ENCODE measurements at regions not wholly inside any gene's neighbourhood (a gene's known extent, or its start where the extent isn't known, plus 50 kb on each side); places are given as distances from the start of the nearest gene placed in this dataset.

- Mint-ChIP-seq H3K4me1 (no peaks in the 10 kb centered on the region), H3K9me3 (no peaks in the 10 kb centered on the region), H3K36me3 (no peaks in the 10 kb centered on the region), H3K27me3 (ENCODE audit: low read depth in 2 of 2) (peaks cover 0 to 3% of the 10 kb centered on the region in 2 donors), H3K4me3 (no peak overlapping the region), H3K27ac (no peak overlapping the region)
- ATAC-seq (no peak), DNase-seq (no peak)
- TF ChIP-seq, protein P1, sequence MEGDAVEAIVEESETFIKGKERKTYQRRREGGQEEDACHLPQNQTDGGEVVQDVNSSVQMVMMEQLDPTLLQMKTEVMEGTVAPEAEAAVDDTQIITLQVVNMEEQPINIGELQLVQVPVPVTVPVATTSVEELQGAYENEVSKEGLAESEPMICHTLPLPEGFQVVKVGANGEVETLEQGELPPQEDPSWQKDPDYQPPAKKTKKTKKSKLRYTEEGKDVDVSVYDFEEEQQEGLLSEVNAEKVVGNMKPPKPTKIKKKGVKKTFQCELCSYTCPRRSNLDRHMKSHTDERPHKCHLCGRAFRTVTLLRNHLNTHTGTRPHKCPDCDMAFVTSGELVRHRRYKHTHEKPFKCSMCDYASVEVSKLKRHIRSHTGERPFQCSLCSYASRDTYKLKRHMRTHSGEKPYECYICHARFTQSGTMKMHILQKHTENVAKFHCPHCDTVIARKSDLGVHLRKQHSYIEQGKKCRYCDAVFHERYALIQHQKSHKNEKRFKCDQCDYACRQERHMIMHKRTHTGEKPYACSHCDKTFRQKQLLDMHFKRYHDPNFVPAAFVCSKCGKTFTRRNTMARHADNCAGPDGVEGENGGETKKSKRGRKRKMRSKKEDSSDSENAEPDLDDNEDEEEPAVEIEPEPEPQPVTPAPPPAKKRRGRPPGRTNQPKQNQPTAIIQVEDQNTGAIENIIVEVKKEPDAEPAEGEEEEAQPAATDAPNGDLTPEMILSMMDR (IDR thresholded peaks at IDR 0.05), result no peak
- no peaks in the 10 kb centered on the region for H3K36me3 ChIP-seq (ENCODE audit: control insufficient read depth, insufficient read depth, low read length)
- intact Hi-C loops (cut with micrococcal nuclease), result no loop called here
- no peak overlapping the region for H3K27ac ChIP-seq (ENCODE audit: low read length)
- 80% methylated on average over 8 of the region's 8 CpGs for WGBS (ENCODE audit: insufficient coverage)
- H3K4me1 ChIP-seq (ENCODE audit: control insufficient read depth, insufficient read depth, low read length), result no peaks in the 10 kb centered on the region
- H3K9me3 ChIP-seq (ENCODE audit: control insufficient read depth, insufficient read depth, low read length), result no peaks in the 10 kb centered on the region
- H3K27me3 ChIP-seq (ENCODE audit: control insufficient read depth, insufficient read depth, low read length), result no peaks in the 10 kb centered on the region
- no peak overlapping the region for H3K4me3 ChIP-seq (ENCODE audit: low read length)
Measured at GRCh38 chr13:21232196-21232595, 55.7 kb downstream of the MRPL57 start.

DNA sequence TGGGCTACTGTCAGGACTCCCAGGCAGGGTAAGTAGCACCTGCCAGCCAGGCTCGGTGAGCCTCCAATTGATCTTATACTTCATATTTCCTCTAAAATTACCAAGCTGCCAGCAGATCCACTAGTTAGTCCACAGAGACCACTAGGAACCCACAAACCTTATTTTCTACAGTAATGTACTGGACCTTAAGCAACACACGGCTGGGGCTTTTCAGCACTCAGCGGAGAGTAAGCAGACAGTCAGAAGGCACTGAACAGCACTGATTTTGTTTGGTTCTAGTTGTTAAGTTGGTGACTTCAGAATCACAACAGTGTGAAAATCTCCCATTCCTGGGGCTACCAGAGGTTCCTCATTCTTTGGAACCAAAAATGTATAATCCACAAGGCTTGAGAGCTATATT, 56.1 kb downstream of the MRPL57 start:
- Histone ChIP-seq H3K4me3 (ENCODE audit: low read length) (no peak overlapping the region), H3K27me3 (ENCODE audit: control insufficient read depth, insufficient read depth, low read length) (no peaks in the 10 kb centered on the region), H3K9me3 (ENCODE audit: control insufficient read depth, insufficient read depth, low read length) (no peaks in the 10 kb centered on the region), H3K4me1 (ENCODE audit: control insufficient read depth, insufficient read depth, low read length) (no peaks in the 10 kb centered on the region), H3K36me3 (ENCODE audit: control insufficient read depth, insufficient read depth, low read length) (no peaks in the 10 kb centered on the region), H3K27ac (ENCODE audit: low read length) (no peak overlapping the region)
- Mint-ChIP-seq H3K9me3 (no peaks in the 10 kb centered on the region), H3K36me3 (no peaks in the 10 kb centered on the region), H3K27me3 (ENCODE audit: low read depth in 2 of 2) (peaks cover 0 to 3% of the 10 kb centered on the region in 2 donors), H3K4me1 (no peaks in the 10 kb centered on the region), H3K4me3 (no peak overlapping the region), H3K27ac (no peak overlapping the region)
- no peak for ATAC-seq
- intact Hi-C loops (cut with micrococcal nuclease), result no loop called here
- DNase-seq, result no peak
- TF ChIP-seq, protein P1 (IDR thresholded peaks at IDR 0.05), result no peak
- 51% methylated on average over 3 of the region's 3 CpGs for WGBS (ENCODE audit: insufficient coverage)

GRCh38 chr13:21233086-21233485, 56.6 kb downstream of the MRPL57 start:
- no peak for ATAC-seq
- intact Hi-C loops (cut with micrococcal nuclease), result no loop called here
- no peak overlapping the region for H3K4me3 ChIP-seq (ENCODE audit: low read length)
- no peaks in the 10 kb centered on the region for H3K9me3 ChIP-seq (ENCODE audit: control insufficient read depth, insufficient read depth, low read length)
- Mint-ChIP-seq H3K4me3 (no peak overlapping the region), H3K27me3 (ENCODE audit: low read depth in 2 of 2) (peaks cover 0 to 3% of the 10 kb centered on the region in 2 donors), H3K4me1 (no peaks in the 10 kb centered on the region), H3K27ac (no peak overlapping the region), H3K36me3 (no peaks in the 10 kb centered on the region), H3K9me3 (no peaks in the 10 kb centered on the region)
- whole genome bisulfite sequencing (ENCODE audit: insufficient coverage), result 81% methylated on average over 3 of the region's 3 CpGs
- H3K36me3 ChIP-seq (ENCODE audit: control insufficient read depth, insufficient read depth, low read length), result no peaks in the 10 kb centered on the region
- no peaks in the 10 kb centered on the region for H3K4me1 ChIP-seq (ENCODE audit: control insufficient read depth, insufficient read depth, low read length)
- no peaks in the 10 kb centered on the region for H3K27me3 ChIP-seq (ENCODE audit: control insufficient read depth, insufficient read depth, low read length)
- TF ChIP-seq, protein P1 (IDR thresholded peaks at IDR 0.05), result no peak
- no peak overlapping the region for H3K27ac ChIP-seq (ENCODE audit: low read length)
- no peak for DNase-seq

DNA sequence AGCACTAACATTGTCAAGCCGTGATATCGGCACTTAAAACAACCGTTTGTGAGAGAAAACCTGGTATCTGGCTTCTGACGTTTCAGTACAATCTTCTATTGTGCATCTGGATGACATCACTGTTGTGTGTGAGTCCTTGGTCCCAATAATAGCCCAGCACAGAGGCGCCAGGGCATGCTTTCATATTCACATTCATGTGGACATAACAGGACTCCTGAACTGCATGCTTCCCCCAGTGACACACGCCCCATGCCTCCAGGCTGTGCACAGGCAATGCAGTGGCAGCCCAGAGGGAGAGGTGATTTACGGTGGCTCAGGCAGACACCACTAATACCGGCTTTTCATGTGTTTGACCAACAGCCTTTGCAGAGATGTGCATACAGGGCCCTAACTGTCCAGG, 58.1 kb downstream of the MRPL57 start:
- H3K27me3 Mint-ChIP-seq (ENCODE audit: low read depth in 2 of 2), result peaks cover 0 to 3% of the 10 kb centered on the region in 2 donors
- no peak overlapping the region for H3K27ac ChIP-seq (ENCODE audit: low read length)
- no peak for ATAC-seq
- no peaks in the 10 kb centered on the region for H3K4me1 ChIP-seq (ENCODE audit: control insufficient read depth, insufficient read depth, low read length)
- no peak overlapping the region for H3K4me3 Mint-ChIP-seq
- no peaks in the 10 kb centered on the region for H3K9me3 ChIP-seq (ENCODE audit: control insufficient read depth, insufficient read depth, low read length)
- no peaks in the 10 kb centered on the region for H3K9me3 Mint-ChIP-seq
- no peak for DNase-seq
- H3K27ac Mint-ChIP-seq, result no peak overlapping the region
- intact Hi-C loops (cut with micrococcal nuclease), result no loop called here
- WGBS (ENCODE audit: insufficient coverage), result 81% methylated on average over 8 of the region's 8 CpGs
- no peak overlapping the region for H3K4me3 ChIP-seq (ENCODE audit: low read length)
- H3K36me3 Mint-ChIP-seq, result no peaks in the 10 kb centered on the region
- no peaks in the 10 kb centered on the region for H3K27me3 ChIP-seq (ENCODE audit: control insufficient read depth, insufficient read depth, low read length)
- TF ChIP-seq, protein P1 (IDR thresholded peaks at IDR 0.05), result no peak
- H3K36me3 ChIP-seq (ENCODE audit: control insufficient read depth, insufficient read depth, low read length), result no peaks in the 10 kb centered on the region
- no peaks in the 10 kb centered on the region for H3K4me1 Mint-ChIP-seq

Measured in natural killer cell (primary cell).